ENCODE measurements at regions not wholly inside any gene's neighbourhood (a gene's known extent, or its start where the extent isn't known, plus 50 kb on each side); places are given as distances from the start of the nearest gene placed in this dataset.
"Not testable (repeated sequence)": the region's sequence is repeated elsewhere in the genome, so short reads cannot be mapped to it uniquely, and the experiment has no call there.

- Histone ChIP-seq H3K4me2 (ENCODE audit: low read length) (no peak overlapping the region), H3K27ac (ENCODE audit: low read length) (no peak overlapping the region), H4K20me1 (ENCODE audit: insufficient read depth, low read length) (no peaks in the 10 kb centered on the region), H3K4me3 (ENCODE audit: low read length) (no peak overlapping the region), H3K4me1 (ENCODE audit: low read length) (peaks cover 8% of the 10 kb centered on the region), H2AFZ (ENCODE audit: low read depth, low read length) (no peak overlapping the region), H3K27me3 (ENCODE audit: low read depth, low read length) (no peaks in the 10 kb centered on the region), H3K9me3 (ENCODE audit: insufficient read depth, low read length) (no peaks in the 10 kb centered on the region), H3K36me3 (replicated peaks; ENCODE audit: low read depth, low read length) (no peaks in the 10 kb centered on the region), H3K79me2 (ENCODE audit: low read length) (no peaks in the 10 kb centered on the region), H3K9ac (ENCODE audit: low read length) (no peak overlapping the region)
- no peak for TF ChIP-seq EZH2phosphoT487 (IDR thresholded peaks at IDR 0.05; ENCODE audit: low read depth)
Observed at GRCh38 chr2:43005245-43005974, 213.0 kb upstream of the HAAO start.

DNA sequence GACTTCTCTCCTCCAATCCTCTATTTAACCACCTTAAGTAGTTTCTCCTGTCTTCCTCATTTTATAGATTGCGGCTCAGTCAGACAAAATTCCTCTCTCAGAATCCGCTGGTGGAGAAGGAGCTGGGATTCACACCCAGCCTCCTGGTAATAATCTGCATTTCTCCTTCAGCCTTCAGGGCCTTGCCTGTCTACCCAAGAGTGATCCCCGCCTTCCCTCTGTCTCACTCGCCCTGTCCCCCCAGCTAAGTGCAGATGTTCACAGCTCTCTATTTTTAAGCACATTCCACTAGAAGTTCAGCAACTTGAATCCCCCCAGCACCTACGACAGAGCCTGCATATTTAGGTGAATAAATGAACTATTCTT lies 212.5 kb upstream of the HAAO start:
- Histone ChIP-seq H3K9ac (ENCODE audit: low read length) (no peak overlapping the region), H3K36me3 (replicated peaks; ENCODE audit: low read depth, low read length) (no peaks in the 10 kb centered on the region), H3K4me1 (ENCODE audit: low read length) (peaks cover 12% of the 10 kb centered on the region), H3K4me3 (ENCODE audit: low read length) (no peak overlapping the region), H3K79me2 (ENCODE audit: low read length) (no peaks in the 10 kb centered on the region), H4K20me1 (ENCODE audit: insufficient read depth, low read length) (no peaks in the 10 kb centered on the region), H3K4me2 (ENCODE audit: low read length) (no peak overlapping the region), H3K27me3 (ENCODE audit: low read depth, low read length) (no peaks in the 10 kb centered on the region), H3K27ac (ENCODE audit: low read length) (no peak overlapping the region), H3K9me3 (ENCODE audit: insufficient read depth, low read length) (no peaks in the 10 kb centered on the region), H2AFZ (ENCODE audit: low read depth, low read length) (no peak overlapping the region)
- TF ChIP-seq EZH2phosphoT487 (IDR thresholded peaks at IDR 0.05; ENCODE audit: low read depth), result no peak
- no peak for TF ChIP-seq CTCF (IDR thresholded peaks at IDR 0.05; ENCODE audit: low read depth, low read length)

GRCh38 chr2:43004126-43004865 lies 211.9 kb upstream of the HAAO start:
- H3K27ac ChIP-seq (ENCODE audit: low read length); H4K20me1 ChIP-seq (ENCODE audit: insufficient read depth, low read length); H3K9me3 ChIP-seq (ENCODE audit: insufficient read depth, low read length); H3K79me2 ChIP-seq (ENCODE audit: low read length); H3K36me3 ChIP-seq (replicated peaks; ENCODE audit: low read depth, low read length); H3K4me2 ChIP-seq (ENCODE audit: low read length); H3K9ac ChIP-seq (ENCODE audit: low read length); H3K27me3 ChIP-seq (ENCODE audit: low read depth, low read length); H3K4me3 ChIP-seq (ENCODE audit: low read length); H2AFZ ChIP-seq (ENCODE audit: low read depth, low read length): not testable (repeated sequence)
- peaks cover 12% of the 10 kb centered on the region for H3K4me1 ChIP-seq (ENCODE audit: low read length)

GRCh38 chr2:43003702-43004101 lies 211.3 kb upstream of the HAAO start:
- Histone ChIP-seq H3K36me3 (replicated peaks; ENCODE audit: low read depth, low read length) (no peaks in the 10 kb centered on the region), H3K4me2 (ENCODE audit: low read length) (no peak overlapping the region), H4K20me1 (ENCODE audit: insufficient read depth, low read length) (no peaks in the 10 kb centered on the region), H3K9ac (ENCODE audit: low read length) (no peak overlapping the region), H3K4me1 (ENCODE audit: low read length) (peaks cover 12% of the 10 kb centered on the region), H3K27ac (ENCODE audit: low read length) (no peak overlapping the region), H2AFZ (ENCODE audit: low read depth, low read length) (no peak overlapping the region), H3K9me3 (ENCODE audit: insufficient read depth, low read length) (no peaks in the 10 kb centered on the region), H3K79me2 (ENCODE audit: low read length) (no peaks in the 10 kb centered on the region), H3K4me3 (ENCODE audit: low read length) (no peak overlapping the region), H3K27me3 (ENCODE audit: low read depth, low read length) (no peaks in the 10 kb centered on the region)
- TF ChIP-seq EZH2phosphoT487 (IDR thresholded peaks at IDR 0.05; ENCODE audit: low read depth) (no peak), CTCF (IDR thresholded peaks at IDR 0.05; ENCODE audit: low read depth, low read length) (no peak)

DNA sequence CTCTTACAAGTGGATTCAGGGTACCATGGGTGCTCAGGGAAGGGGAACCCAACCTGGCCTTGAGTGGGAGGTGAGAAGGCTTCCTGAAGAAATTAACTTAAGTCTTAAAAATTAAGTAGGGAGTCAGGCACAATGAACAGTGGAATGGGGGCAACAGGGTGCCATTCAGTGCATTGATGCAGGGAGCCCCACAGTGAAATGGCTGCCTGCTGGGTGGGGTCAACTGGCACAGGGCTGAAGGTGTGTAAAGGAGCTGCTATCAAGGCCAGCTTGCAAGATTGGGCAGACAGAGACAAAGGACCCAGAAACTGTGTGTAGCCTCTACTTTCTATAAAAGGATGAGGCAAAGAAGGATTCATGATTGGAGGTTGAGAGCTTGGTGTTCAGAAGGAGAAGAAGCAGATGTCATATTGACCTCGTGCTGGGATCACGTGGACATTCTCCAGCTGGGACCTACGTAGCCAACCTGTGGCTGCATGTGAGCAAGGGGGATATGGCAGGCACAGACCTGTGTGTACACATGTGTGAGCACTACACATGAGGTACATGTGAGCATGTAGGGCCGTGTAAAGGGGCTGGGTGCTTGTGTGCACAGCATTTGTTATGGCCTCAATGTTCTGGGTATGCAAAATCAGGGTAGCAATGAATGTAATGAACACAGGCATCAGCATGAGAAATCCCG lies 209.5 kb upstream of the HAAO start:
- no peaks in the 10 kb centered on the region for H4K20me1 ChIP-seq (ENCODE audit: insufficient read depth, low read length)
- no peak overlapping the region for H3K4me3 ChIP-seq (ENCODE audit: low read length)
- H3K4me1 ChIP-seq (ENCODE audit: low read length), result peaks cover 12% of the 10 kb centered on the region
- H3K36me3 ChIP-seq (replicated peaks; ENCODE audit: low read depth, low read length), result no peaks in the 10 kb centered on the region
- no peak overlapping the region for H3K4me2 ChIP-seq (ENCODE audit: low read length)
- H3K27ac ChIP-seq (ENCODE audit: low read length), result no peak overlapping the region
- no peaks in the 10 kb centered on the region for H3K27me3 ChIP-seq (ENCODE audit: low read depth, low read length)
- H3K9me3 ChIP-seq (ENCODE audit: insufficient read depth, low read length), result no peaks in the 10 kb centered on the region
- H3K79me2 ChIP-seq (ENCODE audit: low read length), result no peaks in the 10 kb centered on the region
- H2AFZ ChIP-seq (ENCODE audit: low read depth, low read length), result no peak overlapping the region
- no peak for TF ChIP-seq EZH2phosphoT487 (IDR thresholded peaks at IDR 0.05; ENCODE audit: low read depth)
- TF ChIP-seq CTCF (IDR thresholded peaks at IDR 0.05; ENCODE audit: low read depth, low read length), result no peak
- no peak overlapping the region for H3K9ac ChIP-seq (ENCODE audit: low read length)
